ENCODE measurements at regions not wholly inside any gene's neighbourhood (a gene's known extent, or its start where the extent isn't known, plus 50 kb on each side); places are given as distances from the start of the nearest gene placed in this dataset.

DNA sequence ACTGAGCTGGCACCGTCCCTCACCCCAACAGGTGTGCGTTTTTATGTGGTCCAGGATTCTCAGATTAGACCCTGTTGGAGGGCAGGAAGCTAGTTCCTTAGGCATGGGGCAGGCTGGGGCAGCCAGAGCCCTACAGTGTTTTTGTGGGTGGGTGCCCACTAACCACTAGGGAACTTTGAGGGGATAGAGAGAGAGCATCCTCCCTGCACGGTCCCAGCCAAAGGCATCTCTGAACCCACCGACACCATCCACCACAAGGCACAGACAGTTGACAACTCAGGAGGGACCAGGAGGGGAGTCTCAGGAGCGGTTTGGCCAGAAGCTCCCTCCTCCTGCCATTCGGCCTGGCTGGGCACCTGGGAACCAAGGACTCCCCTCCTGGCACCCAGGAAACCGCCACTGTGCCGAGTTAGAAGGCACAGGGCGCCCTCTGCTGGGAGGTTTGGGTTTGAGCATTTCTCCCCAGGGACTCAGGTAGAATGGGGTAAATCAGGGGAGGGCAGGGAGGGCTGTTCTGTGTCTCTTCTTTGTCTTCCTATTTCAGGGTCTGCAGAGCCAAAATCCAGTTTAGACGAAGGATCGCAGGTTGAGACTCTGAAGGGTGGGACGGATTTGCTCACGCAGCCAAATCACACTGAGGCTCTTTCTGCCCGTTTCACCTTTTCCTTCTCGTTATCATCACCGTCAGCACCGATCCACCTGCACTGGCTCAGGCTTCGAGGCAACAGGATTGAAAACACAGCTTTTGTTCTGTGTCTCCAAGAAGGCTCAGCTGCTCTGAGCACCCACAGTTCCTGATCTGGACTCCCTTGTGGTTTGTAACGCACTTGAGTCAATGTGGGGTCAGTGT is 84.8 kb upstream of the COL13A1 start:
- peak; percentile 65 to 66 for DNase-seq

DNA sequence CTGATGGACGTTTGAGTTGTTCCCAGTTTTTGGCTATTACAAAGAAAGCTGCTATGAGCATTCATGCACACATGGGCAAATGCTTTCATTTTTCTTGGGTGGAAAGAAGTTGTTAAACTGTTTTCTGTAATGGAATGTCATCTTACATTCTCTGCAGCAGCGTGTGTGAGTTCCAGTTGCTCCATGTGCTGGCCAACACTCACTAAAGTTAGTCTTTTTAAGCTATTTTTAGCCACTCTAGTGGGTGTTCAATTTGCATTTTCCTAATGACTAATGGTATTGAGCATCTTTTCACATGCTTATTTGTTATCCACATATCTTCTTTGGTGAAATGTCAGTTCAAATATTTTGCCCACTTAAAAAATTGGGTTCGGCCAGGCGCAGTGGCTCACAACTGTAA is 82.8 kb upstream of the COL13A1 start:
- DNase-seq, result no peak

DNA sequence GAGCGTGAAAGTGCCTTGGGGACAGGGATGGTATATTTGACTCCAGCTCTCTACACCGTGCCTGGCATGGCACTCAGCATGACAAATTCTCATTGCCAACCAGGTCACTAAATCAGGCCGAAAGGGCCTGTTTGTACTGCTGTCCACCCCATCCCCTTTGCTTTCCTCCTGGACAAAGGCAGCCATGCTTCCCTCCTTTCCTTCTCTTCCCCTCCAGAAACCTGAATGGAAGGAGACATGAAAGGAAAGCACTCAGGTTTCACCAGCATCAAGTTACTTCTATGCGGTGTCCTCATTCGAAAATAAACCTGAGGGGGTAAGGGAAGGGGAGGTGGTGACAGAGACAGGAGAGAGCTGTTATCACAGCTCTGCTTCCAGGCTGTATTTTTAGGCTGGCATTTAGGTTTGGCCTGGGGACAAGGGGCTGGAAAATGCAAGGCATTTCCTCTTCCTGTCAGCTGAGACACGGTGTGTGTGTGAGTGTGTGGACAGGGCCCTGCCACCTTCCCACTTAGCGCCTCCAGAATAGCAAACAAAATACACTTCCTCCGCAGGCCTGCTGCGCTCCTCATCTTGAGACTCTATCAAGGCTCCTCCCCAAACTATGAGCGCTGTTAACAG is 79.9 kb upstream of the COL13A1 start:
- DNase-seq, result no peak

DNA sequence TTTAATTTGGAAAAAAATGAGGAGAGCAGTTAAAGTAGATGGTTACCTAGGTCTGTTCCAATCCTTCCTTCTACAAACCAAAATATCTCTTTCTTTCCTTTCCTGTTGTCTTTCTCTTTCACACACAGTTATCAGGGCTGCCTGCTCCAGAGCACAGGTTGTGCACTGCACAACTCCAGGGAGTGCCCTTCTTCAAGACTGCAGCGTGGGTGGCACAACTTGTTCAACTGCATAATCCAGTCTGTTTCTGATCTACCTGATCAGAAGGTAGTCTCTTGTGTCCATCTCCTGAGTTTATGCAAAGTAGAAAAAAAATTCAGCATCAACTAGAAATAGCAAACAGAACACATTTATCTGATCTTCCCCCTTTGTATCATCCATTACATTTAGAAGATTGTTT is 78.1 kb upstream of the COL13A1 start:
- no peak for DNase-seq

DNA sequence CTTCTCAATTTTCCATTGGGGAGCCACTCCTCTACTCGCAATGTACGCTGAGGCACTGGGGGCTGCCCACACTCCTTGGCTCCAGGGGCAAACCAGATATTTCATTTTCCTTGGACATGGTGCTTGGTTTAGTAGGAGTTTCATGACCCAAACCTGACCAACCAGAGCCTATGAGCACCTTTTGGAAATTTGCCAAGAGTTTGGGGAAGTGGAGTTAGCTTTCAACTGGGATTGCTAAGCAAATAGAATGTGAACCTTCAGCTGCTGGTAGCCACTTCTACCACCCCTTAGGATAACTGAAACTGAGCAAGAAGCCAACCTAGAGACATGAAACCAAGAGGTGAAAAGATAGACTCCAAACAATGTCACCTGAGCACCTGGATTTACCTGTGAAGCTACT is 74.9 kb upstream of the COL13A1 start:
- no peak for DNase-seq

DNA sequence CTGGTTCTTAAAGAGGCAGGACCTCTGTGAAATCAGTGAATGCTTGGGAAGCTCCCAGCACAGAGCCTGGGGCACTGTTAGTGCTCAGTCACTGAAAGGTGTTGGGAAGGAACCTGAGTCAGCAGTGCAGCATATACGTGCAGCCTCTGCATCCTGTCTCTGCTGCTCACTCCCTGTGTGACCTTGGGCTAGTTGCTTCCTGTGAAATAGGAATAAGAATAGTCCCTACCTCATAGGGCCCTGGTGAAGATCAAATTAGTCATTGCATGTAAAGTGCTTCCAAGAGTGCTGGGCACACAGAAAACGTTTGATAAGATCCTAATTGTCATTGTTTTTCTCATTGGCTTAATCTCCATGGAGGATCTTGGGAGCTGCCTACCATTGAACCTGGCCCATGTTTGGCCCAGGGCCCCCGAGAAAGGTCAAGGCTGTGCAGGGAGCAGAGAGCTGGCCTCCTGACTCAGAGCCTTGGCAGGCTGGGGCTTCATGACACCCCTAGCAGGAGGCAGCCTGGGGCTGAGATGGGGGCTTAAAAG is 73.3 kb upstream of the COL13A1 start:
- no peak for DNase-seq

DNA sequence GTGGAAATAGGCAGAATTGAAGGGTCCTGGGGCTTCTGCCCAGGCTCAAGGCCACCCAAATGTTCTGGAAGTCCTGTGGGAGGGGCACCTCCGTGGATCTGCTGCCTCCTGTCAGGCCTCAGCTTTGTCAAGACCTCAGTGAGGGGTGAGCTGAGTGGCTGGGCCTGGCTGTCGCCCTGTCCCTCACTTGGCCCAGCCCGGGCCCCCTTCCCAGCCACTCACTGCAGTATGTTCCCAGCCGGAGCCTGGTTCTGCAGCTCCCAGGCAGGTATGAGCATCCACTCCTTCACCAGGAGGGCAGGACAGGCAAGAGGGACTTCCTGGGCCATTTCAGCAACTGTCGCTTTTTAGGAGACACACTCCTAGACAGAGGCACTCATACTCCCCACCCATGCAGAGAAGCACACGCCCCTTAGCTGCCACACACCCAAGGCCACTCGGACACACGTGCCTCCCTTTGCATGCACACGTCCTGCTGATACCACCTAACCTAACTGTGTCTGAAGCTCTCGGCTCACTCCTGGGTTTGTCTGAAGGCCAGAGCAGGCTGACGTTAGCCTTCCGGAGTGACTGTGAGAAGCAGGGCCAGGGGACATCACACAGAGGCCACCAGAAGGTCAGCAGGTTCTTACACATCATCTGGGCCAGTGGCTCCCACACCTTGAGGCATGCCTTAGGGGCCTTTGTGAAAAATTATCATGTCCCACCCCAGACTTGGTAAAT is 72.2 kb upstream of the COL13A1 start:
- no peak for DNase-seq

DNA sequence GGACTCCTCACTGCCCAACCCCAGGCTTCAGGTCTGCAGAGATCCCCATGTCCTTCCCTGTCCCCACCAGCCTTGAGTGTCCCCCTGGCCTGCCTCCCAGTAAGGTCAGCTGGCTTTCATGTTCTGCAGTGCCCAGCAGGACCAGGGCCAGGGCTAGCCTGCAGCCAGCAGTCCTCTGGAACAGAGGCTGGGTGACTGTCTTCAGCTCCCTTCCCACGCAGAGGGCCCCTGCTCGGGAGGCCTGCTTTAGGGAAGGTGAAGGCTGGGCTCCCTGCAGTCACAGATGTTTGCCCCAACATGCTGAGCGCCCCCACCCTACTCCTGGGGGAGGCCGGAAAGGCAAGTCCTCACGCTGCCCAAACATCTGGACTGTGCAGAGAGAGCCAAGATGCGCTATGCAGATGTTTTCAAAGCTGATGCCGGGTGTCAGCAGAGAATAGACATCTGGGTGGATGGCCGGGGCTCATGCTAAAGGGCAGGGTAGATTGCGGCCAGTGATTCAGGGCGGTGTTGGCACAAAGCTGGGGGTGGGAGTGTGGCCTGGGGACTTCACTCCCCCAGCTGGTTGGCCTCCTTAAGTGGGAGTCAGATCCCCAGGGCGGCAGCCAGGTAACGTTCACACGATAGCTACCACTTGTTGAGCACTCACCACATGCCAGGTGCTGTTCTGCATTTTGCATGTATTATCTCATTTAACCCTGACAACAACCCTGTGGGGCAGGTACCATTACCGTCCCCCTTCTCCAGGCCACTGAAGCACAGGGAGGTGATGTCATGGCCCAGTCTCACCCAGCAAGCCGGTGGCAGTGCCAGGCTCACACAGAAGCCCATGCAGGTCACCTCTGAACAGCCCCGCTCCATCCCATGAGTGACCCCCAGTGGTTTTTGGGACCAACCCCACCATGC is 71.2 kb upstream of the COL13A1 start:
- no peak for DNase-seq

DNA sequence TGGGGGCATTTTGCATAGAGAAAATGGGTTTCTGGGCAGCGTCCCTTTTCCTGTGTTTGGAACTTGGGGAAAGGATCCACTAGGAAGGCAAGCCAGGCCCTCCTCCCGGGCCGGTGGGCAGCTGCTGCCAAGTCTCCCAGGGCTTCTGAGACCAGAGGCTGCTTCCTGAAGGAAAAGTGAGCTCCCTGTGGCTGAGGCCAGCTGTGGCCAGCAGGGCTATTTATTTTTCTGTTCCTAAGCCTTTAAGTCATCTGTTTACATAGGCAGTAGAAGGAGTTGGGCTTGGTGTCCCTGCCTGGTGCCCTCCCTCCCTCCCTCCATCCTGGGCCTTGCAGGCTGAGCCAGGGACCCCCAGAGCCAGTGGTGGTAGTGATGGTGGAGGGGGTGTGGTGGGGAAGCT is 70.5 kb upstream of the COL13A1 start:
- DNase-seq, result no peak

DNA sequence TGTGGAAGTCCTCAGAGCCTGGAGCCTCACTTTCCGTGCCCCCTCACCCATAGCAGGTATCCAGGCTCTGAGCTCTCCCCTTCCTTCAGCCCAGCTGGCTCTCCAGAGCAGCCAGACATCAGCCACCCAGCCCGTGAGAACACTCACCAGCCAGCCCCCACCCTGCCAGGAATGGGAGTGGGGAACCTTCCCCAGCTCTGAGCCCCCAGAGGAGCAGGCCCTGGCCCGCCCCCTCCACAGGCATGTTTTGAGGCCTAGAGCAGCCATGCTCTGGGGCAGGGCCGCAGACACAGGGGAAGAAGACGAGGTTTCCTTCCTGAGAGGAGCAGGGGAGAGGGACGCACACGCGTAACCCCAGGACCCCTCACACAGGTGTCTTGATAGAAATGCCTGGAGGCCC is 70.0 kb upstream of the COL13A1 start:
- DNase-seq, result no peak

DNA sequence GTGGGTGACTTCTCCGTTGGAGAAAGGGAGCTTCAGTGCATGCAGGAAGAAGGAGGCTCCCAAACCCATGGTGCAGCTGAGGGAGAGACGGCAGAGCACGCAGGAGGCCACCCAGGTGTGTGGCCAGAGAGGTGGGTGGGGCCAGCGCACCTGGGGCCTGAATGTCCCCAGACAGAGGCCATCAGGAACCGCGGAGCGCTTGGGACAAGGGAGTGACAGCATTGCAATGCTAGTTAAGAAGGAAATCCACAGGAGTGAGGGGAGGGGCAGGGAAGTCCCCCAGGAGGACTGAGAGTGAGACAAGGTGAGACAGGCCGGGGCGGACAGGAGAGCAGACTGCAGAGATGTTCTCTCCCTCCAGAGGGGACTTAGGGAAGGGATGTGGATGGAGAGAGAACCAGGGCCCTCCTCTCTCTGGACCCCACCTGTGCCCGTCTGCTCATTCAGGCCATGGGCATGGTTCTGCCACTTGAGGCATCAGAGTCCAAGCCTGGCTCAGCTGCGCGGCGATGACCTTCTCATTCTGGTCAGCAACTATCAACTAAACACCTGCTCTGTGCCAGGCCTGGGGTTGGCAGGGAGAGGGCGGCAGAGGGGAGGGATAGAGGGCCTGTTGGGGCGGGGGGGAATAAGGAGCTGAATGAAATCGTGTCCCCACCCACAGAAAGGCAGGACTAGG is 69.4 kb upstream of the COL13A1 start:
- no peak for DNase-seq

DNA sequence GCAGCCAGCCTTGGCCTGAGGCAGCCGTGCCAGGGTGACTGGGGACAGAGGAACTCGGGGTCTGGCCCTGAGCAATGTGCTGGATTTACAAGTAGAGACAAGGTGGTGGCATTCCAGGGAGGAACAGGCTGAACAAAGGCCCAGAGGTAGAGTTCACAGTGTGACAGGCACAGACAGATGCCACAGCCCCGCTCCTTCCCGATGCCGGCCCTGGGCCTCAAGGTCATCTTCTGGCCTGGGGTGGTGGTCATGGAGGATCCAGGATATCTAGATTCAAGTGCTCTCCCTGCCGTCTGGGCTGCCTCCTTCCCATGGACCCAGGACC is 68.9 kb upstream of the COL13A1 start:
- DNase-seq, result no peak

DNA sequence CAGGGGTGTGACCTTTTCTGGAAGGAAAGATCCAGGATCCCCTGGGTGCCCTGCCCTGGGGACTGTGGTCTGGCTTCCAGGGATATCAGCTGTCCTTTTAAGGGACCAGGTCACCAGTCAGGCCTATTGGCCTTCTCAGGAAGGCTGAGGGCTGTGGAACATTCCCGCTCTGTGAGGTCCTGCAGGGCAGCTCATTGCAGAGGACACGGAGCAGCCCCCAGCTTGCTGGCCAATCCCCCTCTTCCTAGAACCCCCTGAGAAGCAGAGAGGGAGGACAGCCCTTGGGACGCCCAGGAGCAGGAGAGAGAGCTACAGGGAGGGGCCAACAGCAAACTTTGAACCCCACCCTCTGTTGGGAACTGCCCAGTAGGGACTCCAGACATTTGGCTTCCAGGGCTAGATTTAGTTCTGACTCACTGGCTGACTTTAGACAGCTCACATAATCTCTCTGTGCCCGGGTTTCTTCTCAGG is 67.9 kb upstream of the COL13A1 start:
- no peak for DNase-seq

DNA sequence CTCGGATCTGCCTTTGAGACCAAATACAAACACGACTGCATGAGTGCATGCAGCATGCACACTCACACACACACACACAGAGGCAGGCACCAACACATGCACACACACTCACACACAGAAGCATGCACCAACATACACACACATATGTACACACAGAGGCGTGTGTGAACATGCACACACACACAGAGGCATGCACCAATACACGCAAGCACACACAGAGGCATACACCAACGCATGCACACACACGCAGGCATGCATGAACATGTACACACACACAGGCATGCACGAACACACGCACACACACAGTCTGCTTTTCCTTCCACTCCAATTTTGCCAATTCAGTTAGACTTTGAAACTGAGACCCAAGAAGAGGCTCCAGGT is 67.3 kb upstream of the COL13A1 start:
- no peak for DNase-seq

DNA sequence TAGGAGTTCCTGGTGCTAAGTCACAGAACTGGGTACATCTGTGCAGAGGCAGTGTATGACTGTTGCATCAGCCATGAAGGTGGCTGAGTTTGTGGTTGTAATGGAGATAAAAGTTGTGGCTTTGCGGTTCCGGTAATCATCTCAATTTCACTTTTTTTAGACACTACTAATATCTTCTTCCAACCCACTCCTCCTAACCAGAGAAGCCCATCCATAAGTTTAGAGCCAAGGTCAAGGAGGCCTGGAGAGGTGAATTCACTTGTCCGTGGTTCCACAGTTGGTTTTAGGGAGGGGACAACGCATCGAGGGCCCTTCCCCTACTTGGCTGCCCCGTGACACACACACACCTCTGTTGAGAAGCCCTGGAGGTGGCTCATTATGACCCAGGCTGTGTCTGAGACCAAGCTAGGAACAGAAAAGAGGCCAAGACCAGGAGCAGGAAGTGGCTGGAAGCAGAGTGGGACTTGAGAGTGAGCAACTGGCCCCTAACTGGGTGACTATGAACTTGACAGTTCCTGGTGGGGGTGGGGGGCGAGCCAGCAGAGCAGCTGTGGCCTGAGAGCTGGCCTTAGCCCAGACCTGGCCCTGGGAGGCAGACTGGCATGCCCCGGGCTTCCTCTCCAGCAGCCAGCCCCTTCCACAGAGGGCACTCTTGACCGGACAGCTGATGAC is 66.8 kb upstream of the COL13A1 start:
- DNase-seq, result peak in 1 of 2 donors; percentile 11

DNA sequence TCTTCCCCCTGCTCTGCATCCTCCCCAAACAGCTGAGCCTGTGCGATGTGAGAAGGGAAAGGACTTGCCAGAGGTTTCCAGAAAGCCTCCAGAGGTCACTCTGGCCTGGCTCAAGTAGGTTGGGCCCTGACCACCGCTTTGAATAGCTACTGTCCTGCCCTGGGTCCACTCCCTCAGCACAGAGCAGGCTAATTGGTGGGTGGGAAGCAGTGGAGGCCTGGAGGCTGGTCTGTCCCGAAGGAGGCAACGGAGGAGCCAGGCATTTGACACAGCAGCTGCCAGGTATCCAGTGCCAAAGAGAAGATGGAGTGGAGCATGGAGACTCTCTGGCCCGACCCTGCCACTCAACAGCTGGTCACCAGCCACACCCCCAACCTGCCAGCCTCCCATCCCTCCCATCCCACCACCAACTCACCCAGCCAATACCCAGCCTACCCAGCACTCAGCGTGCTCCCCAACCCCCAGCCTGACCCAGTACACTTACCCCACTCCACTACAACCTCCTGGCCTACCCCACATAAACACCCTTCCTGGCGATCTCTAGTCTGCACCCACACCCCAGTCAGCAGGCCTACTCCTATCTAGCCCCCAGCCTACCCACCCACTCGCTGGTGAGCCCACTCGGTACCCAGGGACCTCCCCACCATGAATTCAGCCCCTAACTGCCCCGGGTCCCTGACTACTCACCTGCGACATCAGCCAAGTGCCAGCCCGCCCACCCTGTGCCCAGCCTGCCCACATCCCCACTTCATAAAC is 64.6 kb upstream of the COL13A1 start:
- no peak for DNase-seq

DNA sequence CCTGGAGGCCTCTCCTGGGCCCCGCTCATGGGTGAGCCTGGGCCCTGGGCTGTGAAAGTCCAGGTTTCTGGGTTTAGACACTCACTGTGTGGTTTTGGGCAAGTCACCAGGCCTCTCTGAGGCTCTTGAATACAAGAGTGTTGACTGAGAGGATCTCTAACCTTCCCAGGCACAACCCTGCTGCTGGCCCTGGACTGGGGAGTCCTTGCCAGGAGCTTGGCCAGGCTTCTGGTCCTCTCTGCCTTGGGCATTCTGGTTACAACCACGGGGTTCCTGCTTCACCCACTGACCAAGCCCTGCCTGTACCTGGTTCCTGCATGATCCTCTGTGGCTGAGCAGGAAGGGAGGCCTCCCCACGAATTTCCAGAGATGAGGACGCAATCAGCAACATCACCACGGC is 63.6 kb upstream of the COL13A1 start:
- no peak for DNase-seq

DNA sequence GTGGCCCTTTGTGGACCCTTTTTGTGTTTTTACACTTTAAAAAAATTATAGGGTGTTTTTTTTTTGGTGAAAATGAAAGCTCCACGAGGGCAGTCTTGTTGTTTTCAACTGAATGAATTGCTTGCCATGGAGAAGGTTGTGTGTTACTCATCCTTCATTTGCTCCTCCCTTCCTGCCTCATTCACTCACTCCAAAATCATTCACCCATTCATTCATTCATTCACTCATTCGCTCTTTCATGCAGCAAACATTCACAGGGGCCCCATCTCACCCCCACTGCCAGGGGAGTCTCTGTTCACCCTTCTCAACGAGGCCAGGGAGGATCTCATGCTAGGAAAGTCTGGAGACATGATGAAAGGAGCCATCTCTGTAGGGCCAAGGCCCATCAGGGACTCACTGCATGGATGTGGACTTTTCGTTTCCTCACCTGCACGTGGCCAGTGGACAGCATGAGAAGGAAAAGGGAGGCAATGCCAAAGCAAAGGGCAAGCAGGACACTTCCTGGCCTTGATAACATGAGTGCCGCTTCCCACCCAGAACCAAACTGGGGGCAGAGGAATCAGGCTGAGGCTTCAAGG is 62.8 kb upstream of the COL13A1 start:
- no peak for DNase-seq

DNA sequence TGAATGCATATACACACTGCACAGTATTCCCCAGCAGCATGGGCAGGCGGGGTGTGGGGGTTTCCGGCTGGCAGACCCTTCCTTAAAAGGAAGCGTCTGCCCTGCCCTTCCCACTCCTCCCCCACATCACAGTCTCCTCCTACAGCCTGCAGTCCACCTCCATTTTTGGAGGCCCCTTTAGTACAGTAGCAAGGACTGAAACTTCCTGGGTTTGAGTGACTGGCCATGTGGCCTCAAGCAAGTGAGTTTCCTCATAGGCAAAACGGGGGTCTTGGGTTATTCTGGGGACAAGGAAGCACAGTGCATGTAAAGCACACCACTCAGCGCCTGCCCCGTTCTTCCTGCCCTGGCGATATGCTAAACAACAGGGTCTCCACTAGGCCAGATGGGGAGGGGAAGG is 62.1 kb upstream of the COL13A1 start:
- DNase-seq, result no peak

DNA sequence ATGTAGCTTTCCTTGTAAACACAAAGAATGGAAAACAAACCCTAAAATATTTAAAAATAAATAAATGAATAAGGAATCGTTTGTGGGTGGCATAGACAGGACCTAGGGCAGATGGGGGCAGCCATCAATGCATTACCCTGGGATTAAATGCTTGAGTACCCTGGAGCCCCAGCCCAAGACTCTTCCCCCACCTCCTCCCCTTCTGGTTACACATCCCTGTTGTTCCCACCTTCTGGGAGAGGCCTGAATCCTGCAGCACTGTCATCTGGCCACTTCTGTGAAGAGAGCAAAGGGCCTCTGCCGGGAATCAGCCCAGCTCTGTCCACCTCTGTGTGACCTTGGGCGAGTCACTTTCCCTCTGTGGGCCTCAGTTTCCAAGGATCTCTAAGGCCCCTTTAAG is 61.6 kb upstream of the COL13A1 start:
- DNase-seq, result no peak

Data from stimulated activated CD4-positive, alpha-beta T cell treated with anti-CD3 and anti-CD28 coated beads, Interleukin-2, amount 100 ng/mL, for 48 hours (primary cell).